Endothelial cell of umbilical vein (primary cell): ENCODE measurements at regions not wholly inside any gene's neighbourhood (a gene's known extent, or its start where the extent isn't known, plus 50 kb on each side); places are given as distances from the start of the nearest gene placed in this dataset.

ENCODE experiments used
- BruUV-seq: library from RNA; stranded (reverse); fragments of 400-500 nt; replicated peaks from 2 replicates; lab custom pipeline; 2021; lab: Mats Ljungman, UMichigan
- CTCF ChIA-PET: fragments of 300-600, 350-600 bp; sonication (Branson Sonifier 250); formaldehyde crosslinking; loops from one replicate; lab custom pipeline; 2021; ENCODE audit warnings: antibody characterized with exemption, inconsistent platforms; lab: Charles Lee
- POLR2A ChIA-PET: fragments of 300-600, 350-600 bp; sonication (Branson Sonifier 250); formaldehyde crosslinking; loops from one replicate; lab custom pipeline; 2021; ENCODE audit warnings: antibody characterized with exemption, inconsistent platforms; lab: Charles Lee
- DNase-seq: peaks from one replicate; pipeline ENCODE4 v3.0.0-alpha.2; 2011; ENCODE audit warnings: low read depth, low spot score
- FAIRE-seq: peaks from 2 replicates; lab custom pipeline; 2011; peaks lifted over from hg19 to GRCh38; lab: Jason Lieb, UNC
- H2AFZ ChIP-seq: 2 replicates; pipeline ENCODE4 v1.6.0; 2012; ENCODE audit warnings: low read depth, low read length, control low read depth, inconsistent platforms
- H3K27ac ChIP-seq: 2 replicates; pipeline ENCODE4 v1.5.1; 2011; ENCODE audit warnings: low read depth, mild to moderate bottlenecking, control low read depth, low read length, moderate library complexity; ENCODE audit not compliant: insufficient read depth
- H3K27me3 ChIP-seq, 2 experiments: 2 replicates each; pipeline versions ENCODE4 v1.6.0 to v1.6.1; 2011; ENCODE audit warnings: low read length in 2 of 2, mixed read lengths in 1 of 2; ENCODE audit not compliant: control insufficient read depth in 2 of 2, insufficient read depth in 2 of 2
- H3K36me3 ChIP-seq, 2 experiments: 2 replicates in 1 of 2; 3 replicates in 1 of 2; pipeline ENCODE4 v1.5.1; 2011; ENCODE audit warnings: low read length in 2 of 2, mild to moderate bottlenecking in 1 of 2, moderate library complexity in 1 of 2; ENCODE audit not compliant: control insufficient read depth in 2 of 2, insufficient read depth in 2 of 2; ENCODE audit errors: extremely low read depth in 1 of 2
- H3K4me1 ChIP-seq: 3 replicates; pipeline ENCODE4 v1.5.1; 2011; ENCODE audit warnings: mild to moderate bottlenecking, low read length; ENCODE audit not compliant: control insufficient read depth, insufficient read depth; ENCODE audit errors: extremely low read depth
- H3K4me2 ChIP-seq: 2 replicates; pipeline ENCODE4 v1.6.1; 2011; ENCODE audit warnings: low read length, control low read depth, mixed read lengths; ENCODE audit not compliant: insufficient read depth
- H3K4me3 ChIP-seq, 3 experiments: fragments of 200-600 bp in 1 of 3; sonication (generic), shearing (Covaris generic) in 1 of 3; replicated peaks in 1 of 3; 2 replicates each; pipeline ENCODE4 v1.5.1; 2011 to 2016; ENCODE audit warnings: control low read depth in 3 of 3, low read length in 3 of 3, mild to moderate bottlenecking in 2 of 3, inconsistent platforms in 1 of 3, low read depth in 1 of 3, moderate library complexity in 1 of 3; ENCODE audit not compliant: insufficient read depth in 1 of 3
- H3K79me2 ChIP-seq: 2 replicates; pipeline ENCODE4 v1.6.0; 2012; ENCODE audit warnings: low read length, inconsistent platforms; ENCODE audit not compliant: control insufficient read depth, insufficient read depth
- H3K9ac ChIP-seq: replicated peaks from 2 replicates; pipeline ENCODE3; 2011; ENCODE audit warnings: low read length, control low read depth; ENCODE audit not compliant: insufficient read depth; ENCODE audit errors: extremely low read depth
- H3K9me1 ChIP-seq: replicated peaks from 3 replicates; pipeline ENCODE4 v1.6.0; 2011; ENCODE audit warnings: mild to moderate bottlenecking, low read length; ENCODE audit not compliant: control insufficient read depth, insufficient read depth; ENCODE audit errors: extremely low read depth
- H3K9me3 ChIP-seq: replicated peaks from 2 replicates; pipeline ENCODE4 v1.5.1; 2012; ENCODE audit warnings: low read length, inconsistent platforms; ENCODE audit not compliant: control insufficient read depth, insufficient read depth
- H4K20me1 ChIP-seq: replicated peaks from 2 replicates; pipeline ENCODE3; 2011; ENCODE audit warnings: mild to moderate bottlenecking, low read length; ENCODE audit not compliant: control insufficient read depth, insufficient read depth; ENCODE audit errors: extremely low read depth
- EZH2 ChIP-seq: IDR thresholded peaks from 2 replicates; pipeline ENCODE4 v1.6.1; 2012; ENCODE audit warnings: borderline replicate concordance, low read depth, mild to moderate bottlenecking, moderate library complexity, low read length, inconsistent platforms; ENCODE audit not compliant: severe bottlenecking
- FOS ChIP-seq: IDR thresholded peaks from 2 replicates; pipeline ENCODE4 v1.6.1; 2011; ENCODE audit warnings: mild to moderate bottlenecking, low read length, moderate library complexity, borderline replicate concordance; ENCODE audit not compliant: insufficient read depth
- GATA2 ChIP-seq: IDR thresholded peaks from 2 replicates; pipeline ENCODE4 v1.7.0; 2011; ENCODE audit warnings: low read depth, mild to moderate bottlenecking, moderate library complexity, mixed read lengths, low read length; ENCODE audit not compliant: insufficient read length, insufficient read depth
- JUN ChIP-seq: IDR thresholded peaks from 2 replicates; pipeline ENCODE4 v1.6.1; 2011; ENCODE audit warnings: borderline replicate concordance, low read depth; ENCODE audit not compliant: insufficient read length, insufficient read depth
- MYC ChIP-seq: IDR thresholded peaks from one replicate; pipeline ENCODE4 v1.6.1; 2011; ENCODE audit warnings: mild to moderate bottlenecking, low read depth, low read length
- POLR2A ChIP-seq: IDR thresholded peaks from 2 replicates; pipeline ENCODE4 v1.6.1; 2012; ENCODE audit warnings: low read depth, mild to moderate bottlenecking, control low read depth, low read length
- POLR2AphosphoS5 ChIP-seq: IDR thresholded peaks from 2 replicates; pipeline ENCODE4 v1.6.1; 2012; ENCODE audit warnings: low read depth, mild to moderate bottlenecking, control low read depth, low read length, moderate library complexity; ENCODE audit not compliant: insufficient read depth
- dilution Hi-C: fragments of 300-500 bp; cut with MboI; formaldehyde crosslinking; loops from one replicate; pipeline ENCODE4 v1.15.0; 2019; ENCODE audit warnings: low sequenced_read_pairs; ENCODE audit not compliant: extremely low pct_ligation_motif_present
- intact Hi-C: fragments of 100-400 bp; cut with micrococcal nuclease; formaldehyde crosslinking; loops from one replicate; pipeline ENCODE4 v1.10.0; 2022
- TF ChIP-seq, protein P1 (sequence below): IDR thresholded peaks from 2 replicates; pipeline ENCODE4 v1.6.1; 2011; ENCODE audit not compliant: insufficient read depth, insufficient read length
- TF ChIP-seq, protein P2 (sequence below), 2 donors: IDR thresholded peaks; 1 replicate in 1 of 2; 2 replicates in 1 of 2; pipeline ENCODE4 v1.5.1; 2011; ENCODE audit warnings: low read length in 2 of 2, mild to moderate bottlenecking in 2 of 2, moderate library complexity in 2 of 2, control low read depth in 1 of 2, inconsistent platforms in 1 of 2, low read depth in 1 of 2; ENCODE audit not compliant: insufficient read depth in 1 of 2; ENCODE audit errors: extremely low read depth in 1 of 2

DNA sequence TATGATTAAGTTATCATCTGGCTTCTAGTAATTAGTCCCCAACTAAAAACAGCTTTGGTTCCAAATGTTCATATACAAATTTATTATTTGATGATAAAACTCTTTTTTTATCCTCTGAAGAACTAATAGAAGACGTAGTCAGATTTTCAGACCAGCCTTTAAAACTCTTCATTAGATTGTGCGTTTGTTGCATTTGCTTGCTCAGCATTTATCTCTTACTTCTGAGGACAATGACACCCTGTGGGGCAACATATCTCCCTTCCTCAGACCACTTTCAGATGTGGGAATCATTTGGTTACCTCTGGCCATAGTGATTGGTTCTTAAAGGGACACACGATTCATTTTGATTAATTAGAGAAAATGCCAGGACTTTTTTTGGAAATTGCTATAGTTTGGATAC lies 481.8 kb downstream of the HAO1 start:
- H3K79me2 ChIP-seq: no peaks in the 10 kb centered on the region
- FAIRE-seq (no peak), DNase-seq (no peak)
- no peak overlapping the region for H3K4me2 ChIP-seq
- dilution Hi-C loops: no loop called here
- no peaks in the 10 kb centered on the region for H4K20me1 ChIP-seq
- H3K4me3 ChIP-seq: no peak overlapping the region
- intact Hi-C loops: loop anchor here (2.0 to 5.0 kb wide), 2 partner anchors 40 to 469 kb away; no protein-coding TSS in a partner anchor
- H3K4me1 ChIP-seq: peaks cover 9% of the 10 kb centered on the region
- TF ChIP-seq POLR2A: no peak
- TF ChIP-seq POLR2AphosphoS5: no peak
- no peak for TF ChIP-seq EZH2
- TF ChIP-seq, protein P1, sequence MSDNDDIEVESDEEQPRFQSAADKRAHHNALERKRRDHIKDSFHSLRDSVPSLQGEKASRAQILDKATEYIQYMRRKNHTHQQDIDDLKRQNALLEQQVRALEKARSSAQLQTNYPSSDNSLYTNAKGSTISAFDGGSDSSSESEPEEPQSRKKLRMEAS: no peak
- no peak for TF ChIP-seq GATA2
- TF ChIP-seq MYC: no peak
- TF ChIP-seq, protein P2, sequence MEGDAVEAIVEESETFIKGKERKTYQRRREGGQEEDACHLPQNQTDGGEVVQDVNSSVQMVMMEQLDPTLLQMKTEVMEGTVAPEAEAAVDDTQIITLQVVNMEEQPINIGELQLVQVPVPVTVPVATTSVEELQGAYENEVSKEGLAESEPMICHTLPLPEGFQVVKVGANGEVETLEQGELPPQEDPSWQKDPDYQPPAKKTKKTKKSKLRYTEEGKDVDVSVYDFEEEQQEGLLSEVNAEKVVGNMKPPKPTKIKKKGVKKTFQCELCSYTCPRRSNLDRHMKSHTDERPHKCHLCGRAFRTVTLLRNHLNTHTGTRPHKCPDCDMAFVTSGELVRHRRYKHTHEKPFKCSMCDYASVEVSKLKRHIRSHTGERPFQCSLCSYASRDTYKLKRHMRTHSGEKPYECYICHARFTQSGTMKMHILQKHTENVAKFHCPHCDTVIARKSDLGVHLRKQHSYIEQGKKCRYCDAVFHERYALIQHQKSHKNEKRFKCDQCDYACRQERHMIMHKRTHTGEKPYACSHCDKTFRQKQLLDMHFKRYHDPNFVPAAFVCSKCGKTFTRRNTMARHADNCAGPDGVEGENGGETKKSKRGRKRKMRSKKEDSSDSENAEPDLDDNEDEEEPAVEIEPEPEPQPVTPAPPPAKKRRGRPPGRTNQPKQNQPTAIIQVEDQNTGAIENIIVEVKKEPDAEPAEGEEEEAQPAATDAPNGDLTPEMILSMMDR (IDR thresholded peaks at IDR 0.05; ENCODE audit: extremely low read depth in 1 of 2, insufficient read depth in 1 of 2, low read depth in 1 of 2, low read length in 2 of 2): no peak
- TF ChIP-seq JUN: no peak
- no peak for TF ChIP-seq FOS
- ChIA-PET POLR2A (no interaction called here), CTCF (no interaction called here)
- no peaks in the 10 kb centered on the region for H3K27me3 ChIP-seq
- no peak overlapping the region for H3K9ac ChIP-seq
- BruUV-seq: no TSS peak
- no peak overlapping the region for H2AFZ ChIP-seq
- no peaks in the 10 kb centered on the region for H3K36me3 ChIP-seq
- no peaks in the 10 kb centered on the region for H3K9me3 ChIP-seq
- H3K9me1 ChIP-seq: no peaks in the 10 kb centered on the region
- peak overlapping the region; percentile 0 for H3K27ac ChIP-seq
